GF-D8 (cell line): ENCODE measurements at regions not wholly inside any gene's neighbourhood (a gene's known extent, or its start where the extent isn't known, plus 50 kb on each side); places are given as distances from the start of the nearest gene placed in this dataset.
"Not testable (repeated sequence)": the region's sequence is repeated elsewhere in the genome, so short reads cannot be mapped to it uniquely, and the experiment has no call there.

Source experiments
- DNase-seq: peaks from one replicate; lab custom pipeline; 2025; lab: John Stamatoyannopoulos, UW

GRCh38 chr6:2376429-2377355 is 131.3 kb upstream of the GMDS start:
- DNase-seq, result no peak

GRCh38 chr6:2375443-2375842 is 130.0 kb upstream of the GMDS start:
- no peak for DNase-seq

- DNase-seq, result no peak
Observed at GRCh38 chr6:2369606-2370005, 124.2 kb upstream of the GMDS start.

- no peak for DNase-seq
Observed at GRCh38 chr6:2363211-2363610, 117.8 kb upstream of the GMDS start.

- no peak for DNase-seq
Observed at GRCh38 chr6:2361195-2361594, 115.8 kb upstream of the GMDS start.

GRCh38 chr6:2360716-2361115 is 115.3 kb upstream of the GMDS start:
- DNase-seq, result no peak

- DNase-seq, result no peak
Observed at GRCh38 chr6:2360126-2360525, 114.7 kb upstream of the GMDS start.

GRCh38 chr6:2355150-2355549 is 109.7 kb upstream of the GMDS start:
- no peak for DNase-seq

GRCh38 chr6:2354138-2354491 is 108.7 kb upstream of the GMDS start:
- DNase-seq, result no peak

- DNase-seq, result peak; percentile 23
Observed at GRCh38 chr6:2353412-2354137, 108.2 kb upstream of the GMDS start.

GRCh38 chr6:2351807-2352431 is 106.5 kb upstream of the GMDS start:
- DNase-seq, result no peak

- no peak for DNase-seq
Observed at GRCh38 chr6:2351090-2351489, 105.7 kb upstream of the GMDS start.

GRCh38 chr6:2346078-2346477 is 100.7 kb upstream of the GMDS start:
- DNase-seq, result no peak

GRCh38 chr6:2344319-2344905 is 99.0 kb upstream of the GMDS start:
- no peak for DNase-seq

GRCh38 chr6:2327591-2327990 is 82.2 kb upstream of the GMDS start:
- DNase-seq, result no peak

- no peak for DNase-seq
Observed at GRCh38 chr6:2324166-2324953, 79.0 kb upstream of the GMDS start.

- not testable (repeated sequence) for DNase-seq
Observed at GRCh38 chr6:2317498-2317897, 72.1 kb upstream of the GMDS start.

- DNase-seq, result no peak
Observed at GRCh38 chr6:2314641-2315040, 69.2 kb upstream of the GMDS start.

GRCh38 chr6:2310042-2310441 is 64.6 kb upstream of the GMDS start:
- no peak for DNase-seq

GRCh38 chr6:2309122-2309521 is 63.7 kb upstream of the GMDS start:
- no peak for DNase-seq

- no peak for DNase-seq
Observed at GRCh38 chr6:2307799-2308198, 62.4 kb upstream of the GMDS start.

- DNase-seq, result no peak
Observed at GRCh38 chr6:2305951-2306350, 60.5 kb upstream of the GMDS start.
